Fibroblast of lung (primary cell): ENCODE measurements at regions not wholly inside any gene's neighbourhood (a gene's known extent, or its start where the extent isn't known, plus 50 kb on each side); places are given as distances from the start of the nearest gene placed in this dataset.

Source experiments
- EZH2 ChIP-seq: IDR thresholded peaks from 2 replicates; pipeline ENCODE4 v1.5.1; 2012; ENCODE audit warnings: low read length, control low read depth, mild to moderate bottlenecking; ENCODE audit errors: missing control alignments
- TF ChIP-seq, protein P1 (sequence below), 2 donors: IDR thresholded peaks in 1 of 2; conservative IDR thresholded peaks in 1 of 2; 1 replicate in 1 of 2; 2 replicates in 1 of 2; pipeline ENCODE4 v1.5.1; 2011 to 2012; ENCODE audit warnings: low read length in 2 of 2, control low read depth in 1 of 2, inconsistent platforms in 1 of 2, low read depth in 1 of 2, mild to moderate bottlenecking in 1 of 2

DNA sequence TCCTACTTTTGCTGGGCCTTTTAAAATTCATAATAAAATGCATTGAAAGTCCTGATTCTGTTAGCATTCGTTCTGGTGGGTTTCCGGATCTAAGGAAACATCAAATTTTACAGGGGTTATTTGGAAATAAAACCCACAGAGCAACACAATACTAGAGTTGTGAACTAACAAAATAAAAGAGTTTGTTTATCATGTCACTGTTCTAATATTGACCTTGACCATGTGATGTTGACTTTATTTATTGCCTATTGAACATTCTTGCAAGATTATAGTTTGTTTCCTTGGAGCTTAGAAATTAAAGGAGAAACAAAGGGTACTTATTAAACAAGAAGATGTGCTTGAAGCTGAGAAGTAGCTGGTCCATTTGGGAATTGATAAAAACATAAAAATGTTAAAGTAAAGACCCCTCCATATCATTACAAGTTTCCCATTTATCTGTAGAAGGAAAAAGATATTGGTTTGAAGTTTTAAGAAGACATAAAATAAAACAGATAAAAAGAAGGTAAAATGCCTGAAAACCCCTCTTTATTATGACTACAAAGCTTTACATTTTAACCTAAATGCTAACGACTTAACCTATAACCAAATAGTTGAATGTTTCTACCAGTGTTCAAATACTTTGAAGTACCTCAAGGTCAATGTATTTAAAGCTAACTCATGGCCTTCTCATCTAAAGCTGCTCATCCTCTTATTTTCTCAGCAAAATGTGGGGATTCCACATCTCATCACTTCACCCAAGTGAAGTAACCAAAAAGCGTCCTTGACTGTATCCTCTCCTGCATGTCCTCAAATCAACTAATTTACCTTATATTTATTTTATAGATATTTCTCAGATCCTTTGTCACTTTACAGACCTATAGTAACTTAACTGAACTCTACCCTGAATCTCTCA, 179.6 kb downstream of the GASK1B start:
- TF ChIP-seq, protein P1, sequence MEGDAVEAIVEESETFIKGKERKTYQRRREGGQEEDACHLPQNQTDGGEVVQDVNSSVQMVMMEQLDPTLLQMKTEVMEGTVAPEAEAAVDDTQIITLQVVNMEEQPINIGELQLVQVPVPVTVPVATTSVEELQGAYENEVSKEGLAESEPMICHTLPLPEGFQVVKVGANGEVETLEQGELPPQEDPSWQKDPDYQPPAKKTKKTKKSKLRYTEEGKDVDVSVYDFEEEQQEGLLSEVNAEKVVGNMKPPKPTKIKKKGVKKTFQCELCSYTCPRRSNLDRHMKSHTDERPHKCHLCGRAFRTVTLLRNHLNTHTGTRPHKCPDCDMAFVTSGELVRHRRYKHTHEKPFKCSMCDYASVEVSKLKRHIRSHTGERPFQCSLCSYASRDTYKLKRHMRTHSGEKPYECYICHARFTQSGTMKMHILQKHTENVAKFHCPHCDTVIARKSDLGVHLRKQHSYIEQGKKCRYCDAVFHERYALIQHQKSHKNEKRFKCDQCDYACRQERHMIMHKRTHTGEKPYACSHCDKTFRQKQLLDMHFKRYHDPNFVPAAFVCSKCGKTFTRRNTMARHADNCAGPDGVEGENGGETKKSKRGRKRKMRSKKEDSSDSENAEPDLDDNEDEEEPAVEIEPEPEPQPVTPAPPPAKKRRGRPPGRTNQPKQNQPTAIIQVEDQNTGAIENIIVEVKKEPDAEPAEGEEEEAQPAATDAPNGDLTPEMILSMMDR (conservative IDR thresholded peaks at IDR 0.05 in 1 of 2, IDR thresholded peaks at IDR 0.05 in 1 of 2; ENCODE audit: low read depth in 1 of 2, low read length in 2 of 2), result no peak
- no peak for TF ChIP-seq EZH2
